CD4-positive, alpha-beta T cell treated with Interleukin-6 at 100 ng/mL for 8 hours (primary cell): ENCODE measurements at regions not wholly inside any gene's neighbourhood (a gene's known extent, or its start where the extent isn't known, plus 50 kb on each side); places are given as distances from the start of the nearest gene placed in this dataset.

Experiments used
- DNase-seq: peaks from one replicate; pipeline ENCODE4 v3.0.0-alpha.2; 2020; ENCODE audit warnings: mixed read lengths, low spot score

- no peak for DNase-seq
Measured at GRCh38 chr12:116381744-116382685, 104.5 kb upstream of the MED13L start.

DNA sequence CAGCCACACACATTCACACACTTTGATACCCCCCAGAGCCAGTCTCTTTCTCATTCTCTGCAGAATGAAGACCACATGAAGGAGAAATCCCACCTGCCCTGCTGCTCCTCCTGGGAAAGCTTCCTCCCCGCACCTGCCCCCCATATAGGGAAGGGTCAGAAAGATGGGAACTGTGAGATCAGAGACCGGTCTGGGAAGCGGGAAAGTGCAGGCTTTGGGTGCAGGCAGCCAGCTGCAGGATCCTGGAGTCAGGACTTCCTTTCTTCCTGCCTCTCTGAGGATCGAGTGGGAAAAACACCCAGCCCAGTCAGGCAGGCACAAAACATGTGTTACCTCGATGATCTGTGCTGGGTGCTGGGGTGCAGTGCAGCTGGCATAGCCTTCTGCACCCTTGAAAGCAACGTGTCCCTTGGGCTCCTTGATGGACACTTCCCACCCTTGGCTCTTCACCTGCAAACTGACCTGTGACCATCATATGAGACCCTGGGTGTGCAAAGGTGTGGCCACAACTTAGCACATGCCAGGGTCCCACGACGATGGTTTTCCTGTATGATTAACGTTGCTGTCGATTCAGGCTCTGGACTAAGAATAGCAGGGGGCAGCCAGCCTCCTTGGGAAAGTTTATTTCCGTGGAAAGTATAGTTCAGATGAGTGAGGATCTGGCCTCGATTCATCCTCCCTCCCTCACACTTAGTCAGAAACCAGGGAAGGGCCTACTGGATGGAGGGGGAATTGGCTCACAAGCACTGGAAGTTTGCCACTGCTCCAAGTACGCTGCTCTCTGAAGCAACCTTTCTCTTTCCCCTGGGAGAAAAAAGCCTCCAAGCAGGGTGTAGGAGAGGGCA lies 105.4 kb upstream of the MED13L start:
- DNase-seq: no peak

DNA sequence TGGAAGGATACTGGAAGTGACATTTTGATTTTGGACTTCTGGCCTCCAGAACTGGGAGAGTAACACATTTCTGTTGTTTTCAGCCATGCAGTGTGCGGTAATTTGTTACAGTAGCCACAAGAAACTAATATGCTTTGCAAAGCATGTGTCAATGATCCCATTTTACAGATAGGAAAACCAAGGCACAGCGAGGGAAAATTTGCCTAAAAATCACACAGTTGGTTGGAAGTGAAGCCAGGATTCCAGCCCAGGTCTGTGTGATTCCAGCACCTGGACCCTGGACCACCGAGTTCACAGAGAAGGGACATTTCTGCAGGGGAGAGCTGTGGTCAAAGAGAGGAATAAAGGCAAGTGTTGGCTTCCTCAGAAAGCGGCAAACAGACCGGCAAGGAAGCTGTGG lies 106.7 kb upstream of the MED13L start:
- DNase-seq: no peak

DNA sequence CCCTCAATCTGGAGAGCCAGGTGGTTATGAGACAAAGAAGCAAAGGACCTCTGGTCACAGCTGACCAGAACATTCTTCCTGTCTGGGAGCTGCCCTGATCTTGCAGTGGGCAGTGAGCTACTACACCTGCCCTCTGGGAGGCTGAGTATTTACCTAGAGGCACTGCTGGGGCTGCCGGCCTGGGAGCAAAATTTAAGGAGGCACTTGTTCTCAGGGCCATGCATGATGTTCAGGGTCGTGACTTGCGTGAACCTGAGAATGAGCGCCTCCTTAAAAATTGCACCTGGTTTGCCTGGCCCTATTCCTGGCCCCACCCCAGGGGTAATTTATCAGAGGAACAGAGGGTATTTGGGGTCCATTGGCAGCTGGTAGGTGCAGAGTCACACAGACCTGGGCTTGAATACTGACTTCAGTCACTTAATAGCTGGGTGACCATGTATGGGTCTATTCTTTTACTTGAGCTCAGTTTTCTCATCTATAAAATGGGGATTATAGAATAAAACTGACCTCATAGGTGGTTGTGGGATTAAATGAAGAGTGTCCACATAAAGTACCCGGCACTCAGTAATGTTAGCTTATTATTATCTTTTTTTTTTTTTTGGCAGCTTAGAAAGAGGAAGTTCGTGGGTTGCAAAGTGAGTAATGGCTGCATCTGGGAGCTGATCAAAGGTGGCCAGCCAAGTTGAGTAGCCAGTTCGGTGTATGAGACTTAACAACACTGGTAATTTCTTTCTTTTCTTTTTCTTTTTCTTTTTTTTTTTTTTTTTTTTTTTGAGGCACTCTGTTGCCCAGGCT lies 107.4 kb upstream of the MED13L start:
- no peak for DNase-seq

- DNase-seq: no peak
Measured at GRCh38 chr12:116385486-116386217, 108.2 kb upstream of the MED13L start.

DNA sequence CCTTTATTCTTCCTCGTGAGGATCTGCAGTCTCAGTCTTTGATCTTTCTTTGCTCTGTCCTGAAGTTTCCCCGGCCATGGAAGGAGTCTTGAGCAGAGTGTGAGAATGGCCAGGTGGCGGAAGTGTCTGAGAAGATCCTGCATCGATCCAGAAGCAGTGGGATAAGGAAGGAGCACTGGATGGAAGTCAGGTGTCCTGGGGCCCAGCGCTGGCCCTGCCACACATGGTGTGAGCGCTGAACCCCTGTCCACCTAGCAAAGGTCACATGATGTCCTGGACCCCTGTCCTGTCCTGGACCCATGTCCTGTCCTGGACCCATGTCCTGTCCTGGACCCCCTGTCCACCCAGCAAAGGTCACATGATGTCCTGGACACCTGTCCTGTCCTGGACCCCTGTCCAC lies 111.8 kb upstream of the MED13L start:
- no peak for DNase-seq

- DNase-seq: no peak
Measured at GRCh38 chr12:116389990-116390389, 112.5 kb upstream of the MED13L start.

DNA sequence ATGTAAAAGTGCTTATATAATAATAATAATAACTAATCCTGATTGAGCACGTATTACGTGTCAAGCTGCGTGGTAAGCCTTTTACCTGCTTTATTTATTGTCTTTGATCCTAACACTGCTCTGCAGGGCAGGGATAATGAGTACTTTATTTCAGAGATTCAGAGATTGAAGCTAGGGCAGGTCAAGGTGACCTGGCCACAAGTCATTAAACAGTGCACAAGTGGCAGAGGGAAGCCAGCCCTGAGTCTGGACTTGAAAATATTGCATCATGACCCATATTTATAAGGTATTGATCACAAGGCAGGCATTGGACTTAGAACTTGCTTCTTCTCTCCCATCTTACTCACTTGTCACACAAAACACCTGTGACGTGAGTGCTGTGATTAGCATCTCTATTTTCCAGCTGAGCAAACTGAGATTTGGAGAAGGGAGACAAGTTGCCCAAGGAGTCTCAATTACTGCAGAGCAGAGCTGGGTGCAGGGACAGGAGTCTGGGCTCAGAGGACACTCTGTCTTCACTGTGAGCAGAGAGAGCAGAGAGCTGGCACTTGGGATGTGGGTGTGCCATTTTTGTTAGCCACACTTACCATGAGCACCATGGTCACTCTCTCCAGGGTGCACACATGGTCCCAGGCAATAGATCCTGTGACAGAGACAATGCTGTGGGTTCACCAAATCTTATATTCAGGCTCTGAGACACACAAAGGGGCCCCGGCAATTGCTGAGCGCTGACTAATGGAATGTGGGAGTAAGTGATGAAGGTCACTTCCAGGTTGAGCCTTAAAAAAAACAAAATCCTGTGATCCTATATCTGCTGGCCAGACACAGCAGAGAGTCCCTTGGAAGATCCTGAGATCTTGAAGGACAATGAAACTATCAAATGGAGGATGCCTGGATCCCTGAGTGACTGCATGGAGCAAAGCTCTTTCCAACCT lies 113.2 kb upstream of the MED13L start:
- no peak for DNase-seq

DNA sequence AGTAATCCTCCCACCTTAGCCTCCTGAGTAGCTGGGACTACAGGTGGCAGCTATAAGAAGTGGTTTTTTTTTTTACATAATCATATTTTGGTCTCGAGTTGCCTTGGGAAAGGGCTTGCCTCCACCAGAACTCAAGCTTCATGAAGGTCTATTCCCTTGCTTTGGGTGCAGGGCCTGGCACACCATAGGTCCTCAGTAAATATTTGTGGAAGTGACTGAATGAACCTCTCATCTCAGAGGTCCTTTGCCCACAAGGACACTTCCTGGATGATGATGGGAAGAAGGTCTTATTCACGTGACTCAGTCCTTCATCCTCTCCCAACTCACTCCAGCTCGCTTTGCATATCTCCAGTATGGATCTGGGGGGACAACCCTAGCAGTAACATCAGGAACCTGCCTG lies 114.0 kb upstream of the MED13L start:
- no peak for DNase-seq

- no peak for DNase-seq
Measured at GRCh38 chr12:116392061-116392460, 114.6 kb upstream of the MED13L start.

DNA sequence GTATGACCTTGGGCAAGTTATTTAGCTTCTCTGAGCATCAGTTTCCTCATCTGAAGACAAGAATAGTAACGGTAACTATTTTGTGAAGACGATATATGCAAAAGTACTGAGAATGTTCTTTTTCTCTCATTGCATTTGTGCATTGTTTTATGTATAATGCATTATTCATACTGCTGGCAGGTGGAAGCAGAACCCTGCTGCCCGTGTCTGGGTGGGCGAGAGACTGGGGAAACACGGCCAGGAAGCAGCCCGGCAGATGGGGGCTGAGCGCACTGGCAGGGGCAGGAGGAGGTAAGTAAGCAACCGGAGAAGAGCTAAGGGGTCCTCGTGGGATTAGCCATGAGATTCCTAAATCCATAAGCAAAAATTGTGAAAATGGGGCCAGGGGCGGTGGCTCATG lies 115.8 kb upstream of the MED13L start:
- DNase-seq: no peak

DNA sequence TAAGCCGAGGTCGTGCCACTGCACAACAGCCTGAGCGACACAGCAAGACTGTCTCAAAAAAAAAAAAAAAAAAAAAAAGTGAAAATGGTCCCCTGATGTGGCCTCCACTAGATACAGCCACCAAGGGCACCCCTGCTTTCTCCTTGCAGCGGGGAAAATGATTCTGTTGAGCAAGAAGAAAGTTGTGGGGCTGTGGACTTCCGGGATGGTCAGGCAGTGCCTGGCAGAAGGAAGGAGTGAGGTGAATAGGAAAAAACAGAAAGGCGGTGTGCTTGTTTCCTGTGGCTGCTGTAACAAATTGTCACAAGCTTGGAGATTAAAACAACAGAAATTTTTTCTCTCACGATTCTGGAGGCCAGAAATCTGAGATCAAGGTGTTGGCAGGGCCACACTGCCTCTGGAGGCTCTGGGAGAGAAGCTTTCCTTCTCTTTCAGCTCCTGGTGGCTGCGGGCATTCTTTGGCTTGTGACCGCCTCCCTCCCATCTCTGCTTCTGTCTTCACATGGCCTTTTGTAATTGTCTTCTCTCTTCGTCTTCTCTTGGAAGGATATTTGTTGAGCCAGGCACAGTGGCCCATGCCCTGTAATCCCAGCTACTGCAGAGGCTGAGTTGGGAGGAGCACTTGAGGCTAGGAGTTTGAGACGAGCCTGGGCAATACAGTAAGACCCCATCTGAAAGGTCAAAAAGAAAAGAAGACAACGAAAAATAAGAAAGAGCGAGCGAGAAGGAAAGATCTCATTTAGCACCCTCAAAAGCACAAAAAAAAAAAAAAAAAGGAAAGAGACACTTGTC lies 116.6 kb upstream of the MED13L start:
- no peak for DNase-seq

DNA sequence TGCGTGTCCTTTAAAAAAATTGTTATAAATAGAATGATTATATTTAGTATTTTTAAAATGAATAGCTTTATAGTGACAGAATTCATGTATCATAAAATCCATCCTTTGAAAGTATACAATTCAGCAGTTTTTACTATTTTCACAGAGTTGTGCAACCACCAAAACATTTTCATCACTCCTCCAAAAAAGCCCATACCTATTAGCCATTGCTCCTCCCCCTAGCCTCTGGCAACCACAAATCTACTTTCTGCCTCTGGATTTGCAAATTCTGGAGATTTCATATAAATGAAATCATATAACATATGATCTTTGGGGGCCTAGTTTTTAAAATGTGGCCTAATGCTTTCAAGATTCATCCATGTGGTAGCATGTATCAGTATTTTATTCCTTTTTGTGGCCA lies 117.9 kb upstream of the MED13L start:
- DNase-seq: no peak

GRCh38 chr12:116397148-116397547 lies 119.7 kb upstream of the MED13L start:
- DNase-seq: no peak

GRCh38 chr12:116398193-116398592 lies 120.7 kb upstream of the MED13L start:
- DNase-seq: no peak

DNA sequence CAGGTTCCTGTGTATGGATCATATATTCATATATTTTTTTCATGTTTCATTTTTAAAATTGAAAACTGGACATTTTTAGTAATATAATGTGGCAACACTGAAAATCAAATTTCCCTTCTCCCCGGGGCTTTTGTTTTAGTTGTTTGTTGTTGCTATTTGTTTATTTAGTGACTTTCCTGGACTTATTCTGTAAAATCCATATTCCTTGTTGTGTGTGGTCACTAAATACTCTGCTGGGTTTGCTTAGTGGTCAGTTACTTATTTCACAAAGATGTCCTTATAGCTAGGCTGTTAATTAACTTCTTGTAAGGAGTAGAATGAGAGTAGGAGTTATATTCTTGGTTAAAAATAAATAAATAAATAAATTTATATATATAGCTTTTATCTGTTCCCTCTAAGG lies 121.6 kb upstream of the MED13L start:
- no peak for DNase-seq

- DNase-seq: no peak
Measured at GRCh38 chr12:116400636-116401372, 123.3 kb upstream of the MED13L start.

GRCh38 chr12:116401565-116401964 lies 124.1 kb upstream of the MED13L start:
- DNase-seq: no peak
